ENCODE measurements at regions not wholly inside any gene's neighbourhood (a gene's known extent, or its start where the extent isn't known, plus 50 kb on each side); places are given as distances from the start of the nearest gene placed in this dataset.

DNA sequence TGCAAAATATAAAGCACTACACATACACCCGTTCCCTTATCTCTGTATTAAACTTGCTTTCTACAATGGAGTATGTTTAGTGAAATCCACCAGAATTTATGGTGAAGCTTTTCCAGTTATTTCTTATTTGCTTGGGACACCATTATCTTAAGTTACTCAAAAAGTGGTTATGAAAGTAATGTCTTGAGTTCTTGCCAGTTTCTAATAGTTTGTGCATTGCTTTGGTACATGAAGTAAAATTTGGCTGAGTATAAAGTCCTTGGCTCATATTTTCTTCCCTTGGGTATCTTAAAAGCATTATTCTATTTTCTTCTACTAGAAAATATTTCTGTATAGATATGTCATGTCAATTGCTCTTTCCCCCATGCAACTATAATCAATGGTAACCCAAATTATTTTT, 85.2 kb downstream of the POLR1F start:
- no peaks in the 10 kb centered on the region for H3K36me3 ChIP-seq
- no peak overlapping the region for H3K4me3 ChIP-seq
- no peak for DNase-seq
- no peaks in the 10 kb centered on the region for H3K4me1 ChIP-seq
- no peaks in the 10 kb centered on the region for H3K27me3 ChIP-seq
- TF ChIP-seq, protein P1, sequence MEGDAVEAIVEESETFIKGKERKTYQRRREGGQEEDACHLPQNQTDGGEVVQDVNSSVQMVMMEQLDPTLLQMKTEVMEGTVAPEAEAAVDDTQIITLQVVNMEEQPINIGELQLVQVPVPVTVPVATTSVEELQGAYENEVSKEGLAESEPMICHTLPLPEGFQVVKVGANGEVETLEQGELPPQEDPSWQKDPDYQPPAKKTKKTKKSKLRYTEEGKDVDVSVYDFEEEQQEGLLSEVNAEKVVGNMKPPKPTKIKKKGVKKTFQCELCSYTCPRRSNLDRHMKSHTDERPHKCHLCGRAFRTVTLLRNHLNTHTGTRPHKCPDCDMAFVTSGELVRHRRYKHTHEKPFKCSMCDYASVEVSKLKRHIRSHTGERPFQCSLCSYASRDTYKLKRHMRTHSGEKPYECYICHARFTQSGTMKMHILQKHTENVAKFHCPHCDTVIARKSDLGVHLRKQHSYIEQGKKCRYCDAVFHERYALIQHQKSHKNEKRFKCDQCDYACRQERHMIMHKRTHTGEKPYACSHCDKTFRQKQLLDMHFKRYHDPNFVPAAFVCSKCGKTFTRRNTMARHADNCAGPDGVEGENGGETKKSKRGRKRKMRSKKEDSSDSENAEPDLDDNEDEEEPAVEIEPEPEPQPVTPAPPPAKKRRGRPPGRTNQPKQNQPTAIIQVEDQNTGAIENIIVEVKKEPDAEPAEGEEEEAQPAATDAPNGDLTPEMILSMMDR (IDR thresholded peaks at IDR 0.05), result no peak
- no peak for TF ChIP-seq POLR2A (IDR thresholded peaks at IDR 0.05)
- H3K27ac ChIP-seq, result no peak overlapping the region
- no peaks in the 10 kb centered on the region for H3K9me3 ChIP-seq

DNA sequence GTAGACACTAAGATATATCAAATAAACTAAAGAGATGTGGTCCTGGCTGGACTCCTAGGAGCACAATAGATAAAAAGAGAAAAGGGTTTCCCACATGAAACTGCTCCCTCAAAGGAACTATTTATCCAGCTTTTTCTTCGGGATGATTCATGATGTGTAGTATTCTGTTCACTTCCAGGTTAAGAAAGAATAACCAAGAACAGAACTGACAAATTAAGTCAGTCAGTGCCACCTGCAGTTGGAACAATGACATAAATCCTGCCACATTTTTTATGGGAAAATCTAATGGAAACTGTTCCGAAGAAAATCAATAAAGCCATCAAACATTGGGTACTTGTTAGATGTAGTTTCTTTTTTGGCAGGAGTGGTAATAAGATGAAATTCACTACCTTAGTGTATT, 87.1 kb downstream of the POLR1F start:
- no peak overlapping the region for H3K4me3 ChIP-seq
- no peaks in the 10 kb centered on the region for H3K9me3 ChIP-seq
- no peak for DNase-seq
- TF ChIP-seq POLR2A (IDR thresholded peaks at IDR 0.05), result no peak
- H3K36me3 ChIP-seq, result no peaks in the 10 kb centered on the region
- H3K27ac ChIP-seq, result no peak overlapping the region
- H3K27me3 ChIP-seq, result no peaks in the 10 kb centered on the region
- H3K4me1 ChIP-seq, result no peaks in the 10 kb centered on the region

DNA sequence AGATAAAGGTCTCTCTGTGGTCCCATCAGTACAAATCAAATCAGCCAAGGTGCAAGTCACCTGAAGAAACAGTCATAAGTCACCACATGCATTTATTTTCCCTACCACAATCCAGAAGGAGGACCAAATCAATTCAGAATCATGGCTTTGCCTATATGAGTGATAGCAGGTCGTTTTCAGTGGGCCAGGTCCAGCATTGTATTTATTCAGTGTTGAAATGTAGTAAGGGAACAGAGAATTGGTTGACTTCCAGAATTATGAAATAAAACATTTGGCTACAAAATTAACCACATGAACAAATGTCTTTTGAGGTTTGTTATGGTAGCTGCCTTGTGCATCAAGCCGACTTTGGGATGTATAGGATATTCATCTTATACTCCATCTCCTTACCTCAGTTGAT, 88.4 kb downstream of the POLR1F start:
- Histone ChIP-seq H3K36me3 (no peaks in the 10 kb centered on the region), H3K27ac (no peak overlapping the region), H3K4me3 (no peak overlapping the region), H3K4me1 (no peaks in the 10 kb centered on the region), H3K27me3 (no peaks in the 10 kb centered on the region), H3K9me3 (no peaks in the 10 kb centered on the region)
- TF ChIP-seq, protein P1 (IDR thresholded peaks at IDR 0.05), result no peak
- no peak for DNase-seq

- Histone ChIP-seq H3K27me3 (no peaks in the 10 kb centered on the region), H3K4me3 (no peak overlapping the region), H3K36me3 (no peaks in the 10 kb centered on the region), H3K4me1 (no peaks in the 10 kb centered on the region), H3K27ac (no peak overlapping the region), H3K9me3 (no peaks in the 10 kb centered on the region)
- DNase-seq, result no peak
- TF ChIP-seq POLR2A (IDR thresholded peaks at IDR 0.05), result no peak
- TF ChIP-seq, protein P1 (IDR thresholded peaks at IDR 0.05), result no peak
Observed at GRCh38 chr7:19619122-19619521, 89.7 kb downstream of the POLR1F start.

GRCh38 chr7:19617901-19618300, 90.9 kb downstream of the POLR1F start:
- no peaks in the 10 kb centered on the region for H3K27me3 ChIP-seq
- TF ChIP-seq, protein P1 (IDR thresholded peaks at IDR 0.05), result no peak
- no peak for TF ChIP-seq POLR2A (IDR thresholded peaks at IDR 0.05)

DNA sequence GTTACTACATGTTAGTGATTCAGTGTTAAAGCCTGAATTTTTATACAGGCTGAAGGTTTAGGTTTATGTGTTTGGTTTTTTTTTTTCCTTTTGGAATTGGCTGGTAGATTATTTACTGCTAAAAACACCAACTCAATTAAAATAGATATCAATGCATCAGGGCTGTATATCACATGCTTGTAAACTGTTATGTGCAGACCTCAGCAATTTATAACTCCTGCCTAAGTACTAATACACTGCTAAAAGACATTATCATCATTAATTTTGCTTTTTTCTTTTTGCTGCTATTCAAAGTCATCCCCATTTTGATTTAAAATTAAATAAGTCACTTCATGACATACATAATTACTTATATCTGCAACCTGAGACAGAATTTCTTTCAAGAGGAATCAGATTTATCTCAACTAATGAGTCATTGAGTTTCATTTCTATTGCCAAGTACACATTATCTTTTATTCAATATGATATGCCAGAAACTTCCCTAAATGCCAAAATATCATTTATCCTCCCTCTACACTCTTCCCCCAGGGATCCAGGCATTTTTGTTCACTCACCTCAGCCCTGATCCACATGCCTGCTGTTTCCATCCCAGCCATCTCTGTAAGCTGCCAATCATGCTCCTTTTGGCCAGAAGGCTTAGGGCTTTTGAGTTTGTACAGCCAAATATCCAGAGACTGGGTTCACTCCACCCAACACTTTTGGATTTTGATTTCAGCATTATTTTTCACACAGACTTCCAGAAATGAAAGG, 98.5 kb downstream of the POLR1F start:
- Histone ChIP-seq H3K4me1 (no peaks in the 10 kb centered on the region), H3K27ac (no peak overlapping the region)
- TF ChIP-seq, protein P1 (IDR thresholded peaks at IDR 0.05), result no peak
- TF ChIP-seq POLR2A (IDR thresholded peaks at IDR 0.05), result no peak

More at GRCh38 chr7:19617901-19618300, 90.9 kb downstream of the POLR1F start:
- H3K27ac ChIP-seq, result no peak overlapping the region
- H3K9me3 ChIP-seq, result no peaks in the 10 kb centered on the region
- H3K4me1 ChIP-seq, result no peaks in the 10 kb centered on the region
- no peak overlapping the region for H3K4me3 ChIP-seq
- DNase-seq, result no peak
- H3K36me3 ChIP-seq, result no peaks in the 10 kb centered on the region

More for the DNA sequence above, 98.5 kb downstream of the POLR1F start:
- DNase-seq, result no peak
- Histone ChIP-seq H3K4me3 (no peak overlapping the region), H3K27me3 (no peaks in the 10 kb centered on the region), H3K9me3 (no peaks in the 10 kb centered on the region), H3K36me3 (no peaks in the 10 kb centered on the region)

Data from Peyer's patch (tissue), 4 donors.